Upper lobe of left lung (tissue), 6 donors: ENCODE measurements at regions not wholly inside any gene's neighbourhood (a gene's known extent, or its start where the extent isn't known, plus 50 kb on each side); places are given as distances from the start of the nearest gene placed in this dataset.

ENCODE experiments used
- ATAC-seq, 2 donors: fragments of 200-7000 bp; cut with Tn5 transposase; one replicate each; pipeline ENCODE4 v1.9.1; 2022; ENCODE audit warnings: mild to moderate bottlenecking in 2 of 2, moderate library complexity in 2 of 2; ENCODE audit not compliant: low FRiP score in 2 of 2
- DNase-seq, 2 donors: peaks; one replicate each; pipeline ENCODE4 v3.0.0-alpha.2; 2019 to 2020
- H3K27ac ChIP-seq, 4 donors: fragments of 200-600 bp; sonication (generic); one replicate each; pipeline ENCODE4 v1.5.1; 2016 to 2019
- H3K27me3 ChIP-seq, 4 donors: fragments of 200-600 bp; sonication (generic); one replicate each; pipeline ENCODE4 v1.5.1; 2017 to 2019
- H3K36me3 ChIP-seq, 4 donors: fragments of 200-600 bp; sonication (generic); one replicate each; pipeline ENCODE4 v1.5.1; 2016 to 2019
- H3K4me1 ChIP-seq, 4 donors: fragments of 200-600 bp; sonication (generic); one replicate each; pipeline ENCODE4 v1.5.1; 2018 to 2019
- H3K4me3 ChIP-seq, 4 donors: fragments of 200-600 bp; sonication (generic); one replicate each; pipeline ENCODE4 v1.5.1; 2017 to 2019; ENCODE audit warnings: mild to moderate bottlenecking in 2 of 4, moderate library complexity in 1 of 4
- H3K9me3 ChIP-seq, 4 donors: fragments of 200-600 bp; sonication (generic); one replicate each; pipeline ENCODE4 v1.5.1; 2018 to 2019
- CTCF ChIP-seq, 6 experiments: fragments of 450-650 bp in 4 of 6; fragments of 200-600 bp in 2 of 6; sonication (generic) in 2 of 6; IDR thresholded peaks; one replicate each; pipeline ENCODE4 v1.5.1; 2016 to 2019; ENCODE audit warnings: antibody characterized with exemption in 6 of 6
- EP300 ChIP-seq, 4 donors: sonication (generic); formaldehyde crosslinking; IDR thresholded peaks; one replicate each; pipeline ENCODE4 v1.5.1; 2017; ENCODE audit warnings: antibody characterized with exemption in 4 of 4, control low read depth in 2 of 4
- POLR2A ChIP-seq, 4 donors: fragments of 450-650 bp; IDR thresholded peaks; one replicate each; pipeline ENCODE4 v1.5.1; 2016 to 2017; ENCODE audit warnings: antibody characterized with exemption in 4 of 4, mild to moderate bottlenecking in 2 of 4
- POLR2AphosphoS5 ChIP-seq, 2 donors: sonication (generic); formaldehyde crosslinking; IDR thresholded peaks; one replicate each; pipeline ENCODE4 v1.5.1; 2017; ENCODE audit warnings: antibody characterized with exemption in 2 of 2
- WGBS, 2 donors: methylation state at CpG; one replicate each; pipeline ENCODE4 v1.1.5; 2017 to 2018; 5-methylcytosine and 5-hydroxymethylcytosine counted together
- donor health status: DM: no; HTN: no; CAD: no; lungs with moderate emphysema.
- donor health status: DM: no; HTN: yes; CAD: no; lungs with severe emphysema.

- no peaks in the 10 kb centered on the region for H3K4me1 ChIP-seq
- WGBS, 2 donors, result 73 to 74% methylated on average over 8 of the region's 8 CpGs
- H3K4me3 ChIP-seq, result no peak overlapping the region
- no peaks in the 10 kb centered on the region for H3K36me3 ChIP-seq
- no peaks in the 10 kb centered on the region for H3K27me3 ChIP-seq
- no peak overlapping the region for H3K27ac ChIP-seq
- H3K9me3 ChIP-seq, result no peaks in the 10 kb centered on the region
- ATAC-seq (peak in 1 of 2 donors; percentile 21), DNase-seq (peak in 1 of 2 donors; percentile 6)
- TF ChIP-seq EP300 (IDR thresholded peaks at IDR 0.05) (no peak), POLR2AphosphoS5 (IDR thresholded peaks at IDR 0.05) (no peak), CTCF (IDR thresholded peaks at IDR 0.05) (no peak), POLR2A (IDR thresholded peaks at IDR 0.05) (no peak)
Observed at GRCh38 chr7:46131916-46132795, 211.1 kb upstream of the IGFBP3 start.

DNA sequence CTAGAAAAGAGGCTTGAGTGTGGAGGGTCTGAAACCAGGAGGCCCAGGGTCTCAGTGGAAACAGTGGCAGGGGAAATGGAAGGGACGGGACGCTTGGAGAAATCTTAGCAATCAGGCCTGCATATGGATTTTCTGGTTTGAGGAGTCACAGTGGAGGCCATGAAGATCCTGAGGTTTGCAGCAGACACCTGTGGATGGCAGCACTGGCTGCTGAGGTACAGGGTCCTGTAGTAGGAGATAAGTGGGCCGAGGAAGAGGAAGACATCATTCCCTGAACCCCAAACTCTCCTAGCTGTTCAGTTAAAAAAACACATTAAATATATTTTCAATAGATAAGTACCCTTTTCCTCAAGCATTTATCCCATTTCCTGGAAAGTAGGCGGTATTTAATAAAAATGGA, 208.8 kb upstream of the IGFBP3 start:
- no peaks in the 10 kb centered on the region for H3K27me3 ChIP-seq
- no peak for DNase-seq
- no peak overlapping the region for H3K27ac ChIP-seq
- no peaks in the 10 kb centered on the region for H3K4me1 ChIP-seq
- no peaks in the 10 kb centered on the region for H3K9me3 ChIP-seq
- WGBS, 2 donors, result 69 to 83% methylated on average over 4 of the region's 4 CpGs
- no peak overlapping the region for H3K4me3 ChIP-seq
- H3K36me3 ChIP-seq, result no peaks in the 10 kb centered on the region
- no peak for TF ChIP-seq POLR2A (IDR thresholded peaks at IDR 0.05)
- no peak for TF ChIP-seq CTCF (IDR thresholded peaks at IDR 0.05)
- TF ChIP-seq POLR2AphosphoS5 (IDR thresholded peaks at IDR 0.05), result no peak
- TF ChIP-seq EP300 (IDR thresholded peaks at IDR 0.05), result no peak
- ATAC-seq, result no peak

- H3K4me1 ChIP-seq, result no peaks in the 10 kb centered on the region
Observed at GRCh38 chr7:46127814-46128213, 206.7 kb upstream of the IGFBP3 start.

GRCh38 chr7:46126675-46127300, 205.7 kb upstream of the IGFBP3 start:
- TF ChIP-seq CTCF (IDR thresholded peaks at IDR 0.05) (no peak), EP300 (IDR thresholded peaks at IDR 0.05) (no peak), POLR2A (IDR thresholded peaks at IDR 0.05) (no peak), POLR2AphosphoS5 (IDR thresholded peaks at IDR 0.05) (no peak)
- Histone ChIP-seq H3K4me3 (no peak overlapping the region), H3K4me1 (no peaks in the 10 kb centered on the region), H3K9me3 (no peaks in the 10 kb centered on the region), H3K27ac (no peak overlapping the region), H3K36me3 (no peaks in the 10 kb centered on the region), H3K27me3 (no peaks in the 10 kb centered on the region)
- ATAC-seq, result no peak
- 73 to 85% methylated on average over 2 of the region's 2 CpGs for WGBS, 2 donors
- no peak for DNase-seq

More at GRCh38 chr7:46127814-46128213, 206.7 kb upstream of the IGFBP3 start:
- Histone ChIP-seq H3K36me3 (no peaks in the 10 kb centered on the region), H3K27ac (no peak overlapping the region), H3K9me3 (no peaks in the 10 kb centered on the region), H3K27me3 (no peaks in the 10 kb centered on the region), H3K4me3 (no peak overlapping the region)
- ATAC-seq, result no peak
- no peak for DNase-seq
- TF ChIP-seq POLR2A (IDR thresholded peaks at IDR 0.05) (no peak), CTCF (IDR thresholded peaks at IDR 0.05) (no peak)
- 69 to 72% methylated on average over 2 of the region's 2 CpGs for WGBS, 2 donors
